HG03457 (cell line): ENCODE measurements at regions not wholly inside any gene's neighbourhood (a gene's known extent, or its start where the extent isn't known, plus 50 kb on each side); places are given as distances from the start of the nearest gene placed in this dataset.
"Not testable (repeated sequence)": the region's sequence is repeated elsewhere in the genome, so short reads cannot be mapped to it uniquely, and the experiment has no call there.

Experiments
- ATAC-seq: cut with Tn5 transposase; IDR thresholded peaks from one replicate; pipeline ENCODE4 v1.9.1; 2021; ENCODE audit warnings: moderate number of reproducible peaks; ENCODE audit not compliant: unreplicated experiment

DNA sequence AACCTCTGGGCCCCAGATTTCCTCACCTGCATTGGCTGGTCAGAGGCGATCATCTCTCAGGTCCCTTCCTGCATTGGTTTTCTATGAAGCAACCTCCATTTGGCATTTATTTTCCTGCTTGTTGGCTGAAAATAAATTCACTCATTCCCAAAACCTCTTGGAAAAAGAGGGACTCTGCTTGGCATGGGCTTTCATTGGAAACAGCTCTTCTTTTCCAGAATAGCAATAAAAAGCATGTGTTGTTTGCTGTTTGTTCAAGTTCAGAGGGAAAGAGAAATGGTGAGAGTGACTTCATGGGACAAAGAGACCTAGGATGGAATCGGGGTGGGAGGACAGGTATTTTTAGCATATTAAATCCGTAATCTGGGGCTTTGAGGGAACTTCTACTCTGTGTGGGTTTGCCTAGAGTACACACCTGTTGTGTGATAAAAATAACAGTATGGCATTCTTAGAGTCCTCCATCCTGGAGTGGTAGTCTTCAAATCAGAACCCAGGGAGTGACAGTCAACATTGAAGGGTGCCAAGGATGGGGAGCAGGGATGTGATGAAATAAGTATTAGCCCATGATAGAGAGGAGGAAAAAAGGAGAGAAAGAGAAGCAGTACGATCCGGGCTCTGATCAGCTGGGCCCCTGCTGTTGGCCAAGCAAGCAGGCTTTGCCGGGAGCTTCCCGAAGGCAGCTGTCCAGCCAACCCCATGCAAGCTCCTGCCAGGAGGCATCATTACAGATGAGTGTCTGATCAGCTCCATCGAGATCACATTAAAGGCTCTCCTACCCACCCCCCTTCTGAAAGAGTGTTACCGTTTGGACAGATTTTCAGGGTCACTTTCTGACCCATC, 131.9 kb upstream of the NFIA start:
- no peak for ATAC-seq

GRCh38 chr1:60949826-60950197, 132.5 kb upstream of the NFIA start:
- ATAC-seq = no peak

DNA sequence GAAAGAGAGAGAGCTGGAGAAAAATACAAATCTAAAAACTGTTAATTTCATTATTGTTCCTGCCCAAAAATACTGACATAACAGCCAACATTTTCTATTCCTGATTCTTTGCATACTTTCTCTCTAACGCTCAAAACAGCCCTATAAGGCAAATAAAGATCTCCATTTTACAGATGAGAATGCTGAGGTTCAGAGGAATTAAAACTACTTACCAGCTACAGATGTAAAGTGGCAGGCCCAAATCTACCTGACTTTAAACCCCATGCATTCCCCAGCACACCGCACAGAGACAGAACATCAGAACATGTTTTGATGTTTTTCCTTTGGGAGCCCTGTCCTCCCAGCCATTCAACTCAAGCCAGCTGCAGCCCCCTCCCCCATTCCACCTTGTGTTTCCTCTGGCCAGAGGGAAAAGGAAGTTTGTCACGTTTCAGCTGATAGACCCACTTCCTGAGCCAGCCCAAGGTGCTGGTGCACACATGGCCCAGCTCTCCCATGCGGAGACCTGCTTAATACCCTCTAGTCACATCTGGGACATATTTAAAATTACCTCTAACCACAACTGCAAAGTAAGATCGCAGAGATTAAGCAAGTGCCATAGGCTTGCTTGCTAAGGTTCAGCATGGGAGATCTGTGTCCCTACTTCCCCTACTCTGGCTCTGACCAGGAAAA, 133.1 kb upstream of the NFIA start:
- no peak for ATAC-seq

- no peak for ATAC-seq
These were observed 133.9 kb upstream of the NFIA start for GRCh38 chr1:60948486-60948885.

DNA sequence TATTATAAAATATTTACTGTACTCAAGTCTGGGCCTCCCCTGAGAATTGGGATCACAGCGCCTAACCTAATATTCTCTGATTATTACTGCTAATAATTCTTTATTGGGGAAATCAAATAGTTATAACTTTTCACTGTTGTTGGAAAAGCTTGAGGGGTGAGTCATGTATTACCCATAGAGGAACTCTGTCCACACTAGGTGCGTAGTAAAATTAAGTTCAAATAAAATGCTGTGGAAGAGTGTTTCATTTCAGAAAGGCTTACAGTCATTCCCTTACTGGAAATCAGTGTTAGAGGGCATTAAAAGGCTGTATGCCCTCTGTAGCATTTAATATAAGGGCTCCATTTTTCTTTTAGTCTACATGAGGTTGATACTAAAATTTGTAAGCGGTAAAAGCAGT, 135.0 kb upstream of the NFIA start:
- no peak for ATAC-seq

- no peak for ATAC-seq
These were observed 139.3 kb upstream of the NFIA start for GRCh38 chr1:60942896-60943638.

DNA sequence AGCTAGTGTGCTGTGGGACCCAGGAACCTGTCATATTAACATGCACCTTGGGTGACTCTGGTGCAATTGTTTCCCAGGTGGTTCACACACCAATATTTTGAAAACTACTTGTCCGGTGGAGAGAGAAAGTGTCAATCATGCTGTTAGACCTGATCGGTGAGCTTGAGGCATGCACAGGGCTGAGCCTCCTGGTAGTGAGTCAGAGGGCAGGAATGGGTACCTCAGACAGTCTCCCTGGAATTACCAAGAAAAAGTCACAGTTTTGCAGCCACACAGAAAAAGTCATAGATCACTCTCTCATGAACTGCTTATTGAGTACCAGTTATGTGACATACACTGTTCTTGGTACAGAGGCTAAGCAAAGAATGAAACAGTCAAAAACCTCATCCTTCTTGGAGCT, 140.1 kb upstream of the NFIA start:
- ATAC-seq = no peak

DNA sequence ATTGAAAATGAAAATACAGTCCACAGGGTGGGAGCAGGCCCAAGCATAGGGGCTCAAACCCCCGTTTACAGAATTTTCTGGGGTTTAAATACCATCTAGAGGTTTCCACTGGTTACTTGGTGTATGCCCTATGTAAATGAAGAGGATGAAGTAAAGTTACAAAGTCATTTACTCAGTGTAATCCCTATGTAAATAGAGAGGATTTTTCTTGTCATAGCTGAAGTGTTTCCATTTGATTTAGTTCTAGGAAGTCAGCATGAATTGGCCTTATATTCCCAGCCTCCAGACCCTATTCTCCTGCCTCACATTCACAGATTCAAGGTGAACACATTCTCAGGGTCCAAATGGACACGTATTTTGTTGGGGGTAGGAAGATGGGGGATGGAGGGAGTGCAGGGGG, 141.7 kb upstream of the NFIA start:
- not testable (repeated sequence) for ATAC-seq

- ATAC-seq = no peak
These were observed 144.6 kb upstream of the NFIA start for GRCh38 chr1:60937720-60938119.

DNA sequence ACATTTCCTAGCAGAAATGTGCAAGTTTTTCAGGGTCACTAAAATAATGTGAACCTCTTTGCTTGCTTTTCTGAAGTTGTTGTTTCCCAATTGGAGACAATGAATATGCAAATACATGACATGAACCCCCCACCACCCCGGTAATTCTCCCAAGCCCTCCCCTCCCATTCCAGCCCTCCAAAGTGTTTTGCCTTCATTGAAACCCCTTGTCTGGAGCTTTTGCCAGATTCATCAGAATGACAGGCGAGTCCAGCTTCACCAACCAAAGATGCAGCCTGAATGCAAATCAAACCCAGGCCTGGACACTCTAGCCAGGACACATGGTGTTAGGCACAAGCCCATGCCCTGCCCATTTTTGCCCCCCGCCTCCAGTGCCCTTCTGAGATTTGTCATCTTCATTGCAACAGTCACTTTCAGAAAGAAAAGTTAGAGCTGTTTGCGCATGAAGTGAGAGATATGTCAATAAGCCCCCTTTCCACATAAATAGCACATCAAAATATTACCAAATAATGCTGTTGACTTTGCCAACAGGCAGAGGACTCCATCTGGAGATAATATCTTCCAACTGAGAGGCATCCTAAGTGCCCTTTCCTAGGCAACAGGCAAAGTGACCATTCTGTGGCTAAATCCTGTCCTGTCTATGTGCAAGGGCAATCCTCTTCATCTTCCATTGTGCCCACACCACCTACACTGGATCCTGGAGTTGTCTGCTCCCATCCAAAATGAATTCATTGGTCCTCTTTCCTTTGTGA, 145.6 kb upstream of the NFIA start:
- ATAC-seq = no peak

DNA sequence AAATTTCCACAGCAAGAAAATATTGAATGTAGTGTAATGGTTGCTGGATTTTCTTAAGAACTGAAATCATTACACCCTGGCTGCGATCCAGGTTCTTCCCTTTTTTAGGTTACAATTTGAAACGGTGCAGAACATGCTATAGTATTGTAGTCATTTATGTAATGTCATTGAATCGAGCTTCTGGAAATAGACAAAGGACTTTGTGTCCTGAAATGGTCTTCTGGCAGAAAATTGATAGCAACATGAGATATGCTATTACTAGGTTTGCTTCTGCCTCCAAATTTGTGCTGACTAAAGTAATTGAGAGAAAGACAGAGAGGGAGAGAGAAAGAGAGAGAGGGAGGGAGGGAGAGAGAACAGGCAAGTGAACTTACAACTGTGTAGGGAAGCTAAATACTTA, 146.2 kb upstream of the NFIA start:
- no peak for ATAC-seq

- no peak for ATAC-seq
These were observed 146.7 kb upstream of the NFIA start for GRCh38 chr1:60935599-60936110.

DNA sequence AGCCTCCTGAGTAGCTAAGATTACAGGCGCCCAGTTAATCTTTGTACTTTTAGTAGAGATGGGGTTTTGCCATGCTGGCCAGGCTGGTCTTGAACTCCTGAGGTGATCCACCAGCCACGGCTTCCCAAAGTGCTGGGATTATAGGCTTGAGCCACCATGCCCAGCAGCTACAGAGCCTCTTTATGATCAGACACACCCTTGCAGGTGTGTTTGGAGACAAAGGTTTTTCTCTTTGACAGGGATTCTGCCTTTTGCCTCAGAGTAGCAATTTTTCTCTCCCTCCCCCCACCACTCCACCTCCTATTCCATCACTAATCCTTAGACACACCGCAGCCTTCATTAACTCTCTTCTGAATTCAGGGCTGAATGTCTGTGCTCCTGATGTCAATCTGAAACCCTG, 152.2 kb upstream of the NFIA start:
- no peak for ATAC-seq

- ATAC-seq = no peak
These were observed 157.2 kb upstream of the NFIA start for GRCh38 chr1:60924964-60925798.

DNA sequence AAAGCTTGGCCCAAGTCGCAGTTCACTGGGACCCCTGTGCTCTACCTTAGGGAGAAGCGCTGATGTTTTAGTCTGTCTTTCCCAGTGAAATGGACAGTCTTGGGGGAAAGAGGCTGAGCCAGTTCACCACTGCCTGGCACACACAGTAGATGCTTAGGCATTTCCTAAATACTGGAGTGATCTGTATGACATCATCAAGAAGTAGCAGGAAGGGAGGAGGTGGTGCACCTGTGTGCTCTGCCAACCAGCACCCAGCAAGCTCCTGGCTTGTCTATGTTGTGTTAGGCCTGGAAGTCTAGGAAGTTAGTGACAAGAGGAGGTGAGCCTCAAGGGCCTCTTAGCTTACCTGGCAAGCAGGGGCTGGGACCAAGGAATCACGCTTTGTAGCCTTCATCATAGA, 158.2 kb upstream of the NFIA start:
- ATAC-seq = no peak

- no peak for ATAC-seq
These were observed 158.8 kb upstream of the NFIA start for GRCh38 chr1:60923389-60924087.

GRCh38 chr1:60922304-60922703, 160.1 kb upstream of the NFIA start:
- ATAC-seq = no peak

DNA sequence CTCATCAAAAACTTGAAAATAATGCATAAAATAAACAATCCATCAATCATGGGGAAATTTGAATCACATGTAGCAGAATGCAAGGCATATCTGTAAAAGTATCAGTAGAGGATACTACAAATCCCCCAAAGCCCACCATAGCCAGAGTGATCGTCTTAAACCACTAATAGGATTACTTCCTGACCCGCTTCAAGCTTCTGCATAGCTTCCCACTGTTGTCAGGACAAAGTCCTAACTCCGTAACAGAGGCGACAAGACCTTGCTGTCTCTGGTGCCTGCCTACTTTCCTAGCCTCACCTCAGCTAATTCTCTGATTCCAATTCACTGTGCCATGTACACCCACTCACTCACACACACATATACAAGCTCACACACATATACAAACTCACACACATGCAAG, 161.2 kb upstream of the NFIA start:
- ATAC-seq = no peak

DNA sequence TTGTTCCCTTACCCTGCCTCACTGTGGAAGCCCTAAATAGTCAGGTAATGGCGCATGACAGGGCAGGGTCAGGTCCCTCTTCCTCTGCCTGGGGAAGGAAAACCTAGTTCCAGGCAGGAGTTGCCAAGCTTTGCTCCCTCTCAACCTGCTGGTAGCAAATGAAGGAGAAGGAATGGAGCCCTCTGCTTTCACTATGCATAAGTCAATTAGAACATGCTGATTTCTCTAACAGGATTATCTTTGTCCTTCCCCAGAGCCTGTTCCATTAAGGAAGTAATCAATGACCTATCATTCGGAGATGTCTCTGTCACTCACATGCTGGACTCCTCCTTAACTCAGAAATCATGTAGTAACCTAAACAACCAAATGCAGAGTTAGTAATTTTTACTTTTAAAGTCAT, 161.8 kb upstream of the NFIA start:
- no peak for ATAC-seq

DNA sequence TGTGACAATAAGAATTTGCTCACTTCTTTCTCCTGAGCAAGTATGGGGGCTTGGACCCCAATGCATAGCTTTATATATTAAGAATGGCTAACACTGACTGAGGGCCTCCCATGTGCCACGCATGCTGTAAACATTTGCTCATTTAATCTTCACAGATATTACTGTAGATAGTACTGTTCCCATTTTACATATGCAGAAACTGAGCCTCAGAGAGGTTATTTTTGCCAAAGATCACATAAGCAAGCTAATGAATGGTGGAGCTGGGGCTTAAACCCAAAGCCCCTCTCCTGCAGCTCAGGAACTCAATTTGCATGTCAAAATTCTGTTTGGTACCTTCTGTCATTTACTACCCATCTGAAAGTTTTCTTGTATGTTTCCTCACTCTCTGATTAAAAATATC, 163.5 kb upstream of the NFIA start:
- no peak for ATAC-seq
